Neutrophil (primary cell): ENCODE measurements at regions not wholly inside any gene's neighbourhood (a gene's known extent, or its start where the extent isn't known, plus 50 kb on each side); places are given as distances from the start of the nearest gene placed in this dataset.

ENCODE experiments used
- H3K27ac ChIP-seq: fragments of 200-600 bp; sonication (generic); 2 replicates; pipeline ENCODE4 v1.5.1; 2016; ENCODE audit warnings: mild to moderate bottlenecking, moderate library complexity
- H3K27me3 ChIP-seq: fragments of 200-600 bp; sonication (generic); 2 replicates; pipeline ENCODE4 v1.6.0; 2016; ENCODE audit warnings: mild to moderate bottlenecking
- H3K36me3 ChIP-seq: fragments of 200-600 bp; sonication (generic); 2 replicates; pipeline ENCODE4 v1.5.1; 2017
- H3K4me1 ChIP-seq, 2 experiments: fragments of 200-600 bp in 1 of 2; sonication (generic) in 1 of 2; 1 replicate in 1 of 2; 2 replicates in 1 of 2; pipeline versions ENCODE4 v1.5.1 to v1.6.1; 2013 to 2016; ENCODE audit warnings: low read depth in 1 of 2, low read length in 1 of 2, mild to moderate bottlenecking in 1 of 2, moderate library complexity in 1 of 2; ENCODE audit not compliant: control insufficient read depth in 1 of 2, insufficient read depth in 1 of 2
- H3K4me3 ChIP-seq, 2 experiments: fragments of 200-600 bp in 1 of 2; sonication (generic) in 1 of 2; 1 replicate in 1 of 2; 2 replicates in 1 of 2; pipeline ENCODE4 v1.5.1; 2013 to 2016; ENCODE audit warnings: low read depth in 1 of 2, low read length in 1 of 2, mild to moderate bottlenecking in 1 of 2, moderate library complexity in 1 of 2
- H3K9me3 ChIP-seq: fragments of 200-600 bp; sonication (generic); 2 replicates; pipeline ENCODE4 v1.5.1; 2016
- CTCF ChIP-seq: fragments of 200-600 bp; sonication (generic); IDR thresholded peaks from 2 replicates; pipeline ENCODE4 v1.5.1; 2016; ENCODE audit warnings: antibody characterized with exemption

GRCh38 chr12:30067146-30067545 lies 283.4 kb upstream of the TMTC1 start:
- no peaks in the 10 kb centered on the region for H3K27me3 ChIP-seq
- no peak for TF ChIP-seq CTCF
- no peak overlapping the region for H3K27ac ChIP-seq
- H3K36me3 ChIP-seq = no peaks in the 10 kb centered on the region
- H3K9me3 ChIP-seq = no peaks in the 10 kb centered on the region
- H3K4me1 ChIP-seq = no peaks in the 10 kb centered on the region
- no peak overlapping the region for H3K4me3 ChIP-seq

- no peak overlapping the region for H3K27ac ChIP-seq
- TF ChIP-seq CTCF = no peak
- no peak overlapping the region for H3K4me3 ChIP-seq
- no peaks in the 10 kb centered on the region for H3K27me3 ChIP-seq
- no peaks in the 10 kb centered on the region for H3K9me3 ChIP-seq
- H3K4me1 ChIP-seq = no peaks in the 10 kb centered on the region
- H3K36me3 ChIP-seq = no peaks in the 10 kb centered on the region
Observed at GRCh38 chr12:30064906-30065305, 281.2 kb upstream of the TMTC1 start.

GRCh38 chr12:30063435-30063945 lies 279.7 kb upstream of the TMTC1 start:
- H3K4me1 ChIP-seq = no peaks in the 10 kb centered on the region
- H3K36me3 ChIP-seq = no peaks in the 10 kb centered on the region
- H3K27me3 ChIP-seq = no peaks in the 10 kb centered on the region
- H3K4me3 ChIP-seq = no peak overlapping the region
- H3K9me3 ChIP-seq = no peaks in the 10 kb centered on the region
- H3K27ac ChIP-seq = no peak overlapping the region
- no peak for TF ChIP-seq CTCF

- Histone ChIP-seq H3K4me3 (no peak overlapping the region), H3K9me3 (no peaks in the 10 kb centered on the region), H3K4me1 (no peaks in the 10 kb centered on the region), H3K36me3 (no peaks in the 10 kb centered on the region), H3K27me3 (no peaks in the 10 kb centered on the region), H3K27ac (no peak overlapping the region)
- no peak for TF ChIP-seq CTCF
Observed at GRCh38 chr12:30048371-30048770, 264.6 kb upstream of the TMTC1 start.

- Histone ChIP-seq H3K27ac (no peak overlapping the region), H3K36me3 (no peaks in the 10 kb centered on the region), H3K4me3 (no peak overlapping the region), H3K27me3 (no peaks in the 10 kb centered on the region), H3K4me1 (no peaks in the 10 kb centered on the region), H3K9me3 (no peaks in the 10 kb centered on the region)
- no peak for TF ChIP-seq CTCF
Observed at GRCh38 chr12:30047516-30048254, 263.9 kb upstream of the TMTC1 start.
